ENCODE measurements at regions not wholly inside any gene's neighbourhood (a gene's known extent, or its start where the extent isn't known, plus 50 kb on each side); places are given as distances from the start of the nearest gene placed in this dataset.

DNA sequence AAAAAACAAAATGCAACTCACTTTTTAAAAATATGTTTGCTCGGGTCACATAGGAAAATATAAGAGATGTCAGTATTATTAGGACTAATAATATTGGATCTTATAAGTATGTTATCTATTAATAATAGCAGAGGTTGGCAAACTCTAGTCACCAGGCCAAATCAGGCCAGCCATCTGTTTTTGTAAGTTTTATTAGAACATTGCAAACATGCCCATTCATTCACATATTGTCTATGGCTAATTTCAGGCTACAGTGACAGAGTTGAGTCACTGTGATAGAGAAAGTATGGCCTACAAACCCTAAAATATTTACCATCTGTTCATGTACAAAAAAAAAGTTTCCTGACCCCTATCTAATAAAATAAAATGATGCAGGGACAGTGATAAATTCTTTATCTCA, 97.7 kb upstream of the CDH6 start:
- no peak for DNase-seq (ENCODE audit: low spot score)
- in situ Hi-C loops (cut with MboI; ENCODE audit: low sequenced_read_pairs, unreplicated experiment) = no loop called here
- TF ChIP-seq, protein P1, sequence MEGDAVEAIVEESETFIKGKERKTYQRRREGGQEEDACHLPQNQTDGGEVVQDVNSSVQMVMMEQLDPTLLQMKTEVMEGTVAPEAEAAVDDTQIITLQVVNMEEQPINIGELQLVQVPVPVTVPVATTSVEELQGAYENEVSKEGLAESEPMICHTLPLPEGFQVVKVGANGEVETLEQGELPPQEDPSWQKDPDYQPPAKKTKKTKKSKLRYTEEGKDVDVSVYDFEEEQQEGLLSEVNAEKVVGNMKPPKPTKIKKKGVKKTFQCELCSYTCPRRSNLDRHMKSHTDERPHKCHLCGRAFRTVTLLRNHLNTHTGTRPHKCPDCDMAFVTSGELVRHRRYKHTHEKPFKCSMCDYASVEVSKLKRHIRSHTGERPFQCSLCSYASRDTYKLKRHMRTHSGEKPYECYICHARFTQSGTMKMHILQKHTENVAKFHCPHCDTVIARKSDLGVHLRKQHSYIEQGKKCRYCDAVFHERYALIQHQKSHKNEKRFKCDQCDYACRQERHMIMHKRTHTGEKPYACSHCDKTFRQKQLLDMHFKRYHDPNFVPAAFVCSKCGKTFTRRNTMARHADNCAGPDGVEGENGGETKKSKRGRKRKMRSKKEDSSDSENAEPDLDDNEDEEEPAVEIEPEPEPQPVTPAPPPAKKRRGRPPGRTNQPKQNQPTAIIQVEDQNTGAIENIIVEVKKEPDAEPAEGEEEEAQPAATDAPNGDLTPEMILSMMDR (IDR thresholded peaks at IDR 0.05; ENCODE audit: borderline replicate concordance, control extremely low read depth, extremely low read depth, insufficient read depth, missing control alignments) = no peak

DNA sequence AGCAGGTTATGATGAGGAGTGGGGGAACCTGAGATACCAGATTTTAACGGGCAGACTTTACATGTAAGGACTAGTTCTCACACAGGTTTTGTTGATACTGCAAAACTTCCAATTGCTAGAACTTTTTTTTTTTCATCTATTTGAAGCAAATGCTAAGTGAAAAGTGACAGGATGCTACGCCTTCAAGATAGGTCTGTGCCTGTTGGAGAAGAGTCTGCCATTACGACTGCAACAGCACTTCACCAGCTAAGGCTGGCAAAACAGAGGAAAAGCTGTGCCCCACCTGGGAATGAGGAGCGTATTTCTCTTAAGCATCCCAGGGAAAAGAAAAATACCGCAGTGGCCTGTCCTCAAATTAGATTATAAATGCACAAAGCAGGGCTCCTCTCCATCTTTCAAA, 102.0 kb upstream of the CDH6 start:
- no peak for DNase-seq (ENCODE audit: low spot score)
- in situ Hi-C loops (cut with MboI; ENCODE audit: low sequenced_read_pairs, unreplicated experiment) = no loop called here
- TF ChIP-seq, protein P1 (IDR thresholded peaks at IDR 0.05; ENCODE audit: borderline replicate concordance, control extremely low read depth, extremely low read depth, insufficient read depth, missing control alignments) = no peak

DNA sequence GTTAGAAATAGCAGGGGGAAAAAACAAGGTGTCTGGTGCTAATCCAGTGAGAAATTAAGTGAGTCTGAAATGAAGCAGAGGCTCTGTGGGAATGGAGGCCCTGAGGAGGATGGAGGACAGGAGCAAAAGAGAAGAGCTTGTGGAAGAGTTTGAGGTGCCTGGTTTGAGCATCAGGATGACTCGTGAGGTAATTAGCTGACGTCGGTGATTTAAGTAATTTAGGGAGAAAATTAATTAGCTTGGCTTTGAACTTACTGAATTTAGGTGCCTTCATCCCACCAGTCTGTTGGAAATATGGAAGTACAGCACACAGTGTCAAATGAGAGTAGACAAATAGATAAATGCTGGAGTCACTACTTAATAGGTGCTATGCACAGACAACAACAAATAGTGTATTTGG, 103.0 kb upstream of the CDH6 start:
- in situ Hi-C loops (cut with MboI; ENCODE audit: low sequenced_read_pairs, unreplicated experiment) = no loop called here
- DNase-seq (ENCODE audit: low spot score) = no peak
- TF ChIP-seq, protein P1 (IDR thresholded peaks at IDR 0.05; ENCODE audit: borderline replicate concordance, control extremely low read depth, extremely low read depth, insufficient read depth, missing control alignments) = no peak

DNA sequence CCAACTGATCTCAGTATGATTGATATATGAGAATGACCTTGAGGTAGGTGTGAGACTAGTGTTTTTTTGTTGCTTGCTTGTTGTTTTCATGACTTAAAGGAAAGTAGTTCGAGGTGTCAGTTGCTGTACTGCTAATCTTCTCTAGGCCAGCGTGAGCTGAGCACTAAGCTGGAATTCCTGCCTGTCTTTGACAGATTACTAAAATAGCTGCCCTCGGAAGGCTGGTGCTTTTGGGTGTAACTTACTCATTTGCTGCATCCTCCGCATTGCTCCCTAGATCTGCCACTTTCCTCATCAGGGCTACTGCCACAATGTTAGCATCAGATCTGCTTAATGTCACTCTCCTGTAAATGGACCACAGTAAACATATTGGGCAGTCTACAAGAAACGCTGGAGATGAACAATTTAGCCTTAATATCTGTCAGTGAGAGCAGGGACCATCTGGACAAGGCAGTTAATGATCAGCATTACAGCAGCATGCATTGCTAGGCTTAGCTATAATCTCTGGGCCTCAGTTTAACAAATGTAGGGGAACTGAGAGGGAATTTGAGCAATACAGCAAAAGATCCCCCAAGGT, 106.6 kb upstream of the CDH6 start:
- DNase-seq (ENCODE audit: low spot score) = no peak
- in situ Hi-C loops (cut with MboI; ENCODE audit: low sequenced_read_pairs, unreplicated experiment) = no loop called here
- TF ChIP-seq, protein P1 (IDR thresholded peaks at IDR 0.05; ENCODE audit: borderline replicate concordance, control extremely low read depth, extremely low read depth, insufficient read depth, missing control alignments) = no peak

DNA sequence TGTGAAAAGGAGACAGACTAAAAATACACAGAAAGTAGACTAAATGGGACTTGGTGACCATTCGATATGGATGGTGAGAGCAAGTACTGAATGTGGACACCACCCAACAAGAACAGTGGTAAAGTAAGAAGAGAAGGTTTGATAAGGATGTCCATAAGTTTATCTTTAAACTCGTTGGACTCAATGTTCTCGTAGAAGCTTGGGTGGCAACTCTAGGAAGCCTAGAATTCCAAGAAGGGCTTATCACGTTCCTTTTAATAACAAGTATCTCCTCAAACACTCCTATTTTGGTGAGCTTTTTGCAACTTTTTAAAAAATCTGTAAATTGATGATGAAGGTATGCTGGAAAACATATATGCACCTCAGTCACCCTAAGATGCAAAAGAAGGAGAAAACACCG, 108.6 kb upstream of the CDH6 start:
- DNase-seq (ENCODE audit: low spot score) = no peak
- in situ Hi-C loops (cut with MboI; ENCODE audit: low sequenced_read_pairs, unreplicated experiment) = no loop called here
- TF ChIP-seq, protein P1 (IDR thresholded peaks at IDR 0.05; ENCODE audit: borderline replicate concordance, control extremely low read depth, extremely low read depth, insufficient read depth, missing control alignments) = no peak

DNA sequence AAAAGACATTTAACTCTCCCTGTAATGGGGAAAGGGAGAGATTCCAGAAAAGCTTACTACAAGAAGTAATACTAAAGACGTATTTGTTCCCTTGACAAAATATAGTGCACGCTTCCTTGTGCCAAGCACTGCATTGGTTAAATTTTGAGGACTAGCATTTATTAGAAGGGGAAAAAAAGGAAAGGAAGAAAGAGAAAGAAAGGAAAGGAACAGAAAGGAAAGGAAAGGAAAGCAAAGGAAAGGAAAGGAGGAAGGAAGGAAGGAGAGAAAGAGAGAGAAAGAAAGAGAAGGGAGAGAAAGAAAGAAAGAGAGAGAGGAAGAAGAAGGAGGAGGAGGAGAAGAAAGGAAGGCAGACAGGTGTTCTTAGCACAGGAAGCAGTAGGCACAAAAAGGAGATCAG, 110.1 kb upstream of the CDH6 start:
- in situ Hi-C loops (cut with MboI; ENCODE audit: low sequenced_read_pairs, unreplicated experiment) = no loop called here
- TF ChIP-seq, protein P1 (IDR thresholded peaks at IDR 0.05; ENCODE audit: borderline replicate concordance, control extremely low read depth, extremely low read depth, insufficient read depth, missing control alignments) = no peak

DNA sequence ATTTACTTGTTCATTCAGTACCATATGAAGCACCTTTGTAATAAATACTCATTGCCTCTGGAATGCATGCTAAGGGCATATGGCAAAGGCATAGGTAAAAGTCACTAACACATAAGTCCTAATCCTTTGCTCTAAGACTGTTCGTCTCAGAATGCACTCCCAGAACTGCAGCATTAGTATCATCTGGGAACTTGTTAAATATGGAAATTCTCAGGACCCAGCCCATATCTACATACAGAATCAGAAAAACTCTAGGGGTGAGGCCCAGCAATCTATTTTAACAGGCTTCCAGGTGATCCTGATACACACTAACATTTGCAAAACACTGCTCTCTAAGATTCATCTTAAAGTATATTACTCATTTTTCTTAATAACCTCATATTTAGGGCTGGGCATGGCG, 113.8 kb upstream of the CDH6 start:
- DNase-seq (ENCODE audit: low spot score) = no peak
- in situ Hi-C loops (cut with MboI; ENCODE audit: low sequenced_read_pairs, unreplicated experiment) = no loop called here
- TF ChIP-seq, protein P1 (IDR thresholded peaks at IDR 0.05; ENCODE audit: borderline replicate concordance, control extremely low read depth, extremely low read depth, insufficient read depth, missing control alignments) = no peak

More for the DNA sequence above, 110.1 kb upstream of the CDH6 start:
- DNase-seq (ENCODE audit: low spot score) = no peak

Measured in GM13976 (cell line).